Thymus (tissue), 11 donors: ENCODE measurements at regions not wholly inside any gene's neighbourhood (a gene's known extent, or its start where the extent isn't known, plus 50 kb on each side); places are given as distances from the start of the nearest gene placed in this dataset.

ENCODE experiments used
- DNase-seq, 9 donors: peaks; one replicate each; pipeline ENCODE4 v3.0.0-alpha.2; 2013; ENCODE audit warnings: low spot score in 9 of 9, low read depth in 6 of 9, missing footprints in 1 of 9
- H3K27ac ChIP-seq, 2 donors: one replicate each; pipeline ENCODE4 v1.5.1; 2013; ENCODE audit warnings: control low read depth in 1 of 2, low read depth in 1 of 2, low read length in 1 of 2, mild to moderate bottlenecking in 1 of 2, moderate library complexity in 1 of 2
- H3K27me3 ChIP-seq, 2 donors: one replicate each; pipeline ENCODE4 v1.5.1; 2013; ENCODE audit warnings: low read length in 1 of 2; ENCODE audit not compliant: control insufficient read depth in 2 of 2, insufficient read depth in 1 of 2
- H3K36me3 ChIP-seq, 2 donors: one replicate each; pipeline ENCODE4 v1.5.1; 2013; ENCODE audit warnings: low read length in 1 of 2, mild to moderate bottlenecking in 1 of 2, moderate library complexity in 1 of 2; ENCODE audit not compliant: control insufficient read depth in 2 of 2, insufficient read depth in 2 of 2
- H3K4me1 ChIP-seq, 2 donors: one replicate each; pipeline ENCODE4 v1.5.1; 2013; ENCODE audit warnings: low read length in 2 of 2; ENCODE audit not compliant: control insufficient read depth in 2 of 2, insufficient read depth in 2 of 2
- H3K4me3 ChIP-seq, 2 donors: one replicate each; pipeline ENCODE4 v1.5.1; 2013; ENCODE audit warnings: low read length in 2 of 2, control low read depth in 1 of 2, mild to moderate bottlenecking in 1 of 2
- H3K9me3 ChIP-seq, 2 donors: one replicate each; pipeline ENCODE4 v1.5.1; 2013; ENCODE audit warnings: low read length in 1 of 2, mild to moderate bottlenecking in 1 of 2; ENCODE audit not compliant: control insufficient read depth in 2 of 2, insufficient read depth in 1 of 2
- WGBS: extraction: QIAGEN DNeasy Blood & Tissue Kit; methylation state at CpG from one replicate; pipeline ENCODE4 v1.1.7; 2013; 5-methylcytosine and 5-hydroxymethylcytosine counted together
- donor health status: healthy.

DNA sequence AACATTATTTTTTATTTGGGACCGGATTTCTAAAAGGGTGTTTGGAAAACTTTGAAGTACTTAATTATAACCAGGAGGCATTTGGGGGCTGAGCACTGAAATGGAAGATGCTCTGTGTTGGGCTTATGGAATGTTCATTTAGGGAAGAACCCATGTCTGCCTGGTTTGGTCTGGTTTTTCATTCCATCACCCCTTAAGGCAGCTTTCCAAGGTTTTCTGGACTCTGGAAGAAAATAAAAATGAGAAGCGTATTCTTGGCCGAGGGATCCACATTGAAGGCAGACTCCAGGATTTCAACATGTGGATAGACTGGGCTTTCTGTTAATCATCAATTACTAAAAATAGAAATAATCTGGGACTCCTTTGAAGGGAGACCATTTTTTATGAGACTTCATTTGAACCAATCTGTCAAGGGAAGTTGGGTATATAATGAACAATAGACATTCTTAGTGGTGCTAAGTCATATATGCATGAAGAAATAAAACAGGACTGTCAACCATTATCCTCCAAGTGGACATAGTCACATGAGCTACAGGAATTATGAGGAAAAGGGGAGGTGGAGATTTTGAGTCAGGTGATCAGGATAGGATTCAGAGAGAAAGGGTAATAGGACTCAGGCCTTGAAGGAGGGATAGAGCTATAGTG is 270.5 kb upstream of the ADAMTS9 start:
- Histone ChIP-seq H3K4me1 (no peaks in the 10 kb centered on the region), H3K9me3 (no peaks in the 10 kb centered on the region), H3K4me3 (no peak overlapping the region), H3K27ac (no peak overlapping the region), H3K27me3 (no peaks in the 10 kb centered on the region), H3K36me3 (no peaks in the 10 kb centered on the region)
- no peak for DNase-seq
- 90% methylated on average over 3 of the region's 3 CpGs for WGBS

DNA sequence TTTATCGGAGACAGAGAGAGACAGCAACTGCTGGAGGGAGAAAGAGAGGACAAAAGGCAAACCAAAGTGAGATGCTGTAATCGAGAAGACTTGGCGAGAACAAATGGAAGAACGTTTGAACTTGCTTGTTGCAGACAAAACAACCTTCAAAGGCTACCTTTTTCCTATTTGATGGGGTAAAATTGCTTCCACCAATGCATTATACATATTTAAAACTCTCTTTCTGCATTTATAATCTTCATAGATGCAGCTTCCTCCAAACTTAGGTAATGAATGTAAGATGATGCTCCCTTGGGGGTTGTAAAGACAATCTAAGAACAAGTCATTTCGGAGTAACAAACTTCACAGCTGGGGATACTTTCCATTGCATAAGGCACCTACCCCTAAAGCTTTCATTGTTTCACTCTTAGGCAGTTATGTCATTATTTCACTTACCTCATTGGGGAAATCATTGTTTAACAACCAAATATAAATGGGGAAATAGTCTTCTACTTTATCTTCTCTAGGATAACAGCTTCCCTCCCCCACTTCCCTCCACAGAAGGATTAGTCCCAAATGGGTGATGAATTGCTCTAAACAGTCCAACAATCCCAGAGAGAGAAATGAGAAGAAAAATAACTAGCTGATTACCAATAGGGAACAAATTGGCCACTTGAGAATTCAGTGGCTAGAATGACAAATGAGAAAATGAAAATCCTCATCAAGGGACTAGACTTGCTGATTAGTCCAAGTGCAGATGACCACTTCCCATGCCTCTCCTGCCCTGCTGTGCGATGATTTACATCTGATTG is 269.8 kb upstream of the ADAMTS9 start:
- DNase-seq, result no peak
- no peaks in the 10 kb centered on the region for H3K36me3 ChIP-seq
- H3K27ac ChIP-seq, result no peak overlapping the region
- H3K27me3 ChIP-seq, result no peaks in the 10 kb centered on the region
- H3K4me3 ChIP-seq, result no peak overlapping the region
- no peaks in the 10 kb centered on the region for H3K9me3 ChIP-seq
- H3K4me1 ChIP-seq, result no peaks in the 10 kb centered on the region
- WGBS, result 88% methylated on average over 6 of the region's 6 CpGs

DNA sequence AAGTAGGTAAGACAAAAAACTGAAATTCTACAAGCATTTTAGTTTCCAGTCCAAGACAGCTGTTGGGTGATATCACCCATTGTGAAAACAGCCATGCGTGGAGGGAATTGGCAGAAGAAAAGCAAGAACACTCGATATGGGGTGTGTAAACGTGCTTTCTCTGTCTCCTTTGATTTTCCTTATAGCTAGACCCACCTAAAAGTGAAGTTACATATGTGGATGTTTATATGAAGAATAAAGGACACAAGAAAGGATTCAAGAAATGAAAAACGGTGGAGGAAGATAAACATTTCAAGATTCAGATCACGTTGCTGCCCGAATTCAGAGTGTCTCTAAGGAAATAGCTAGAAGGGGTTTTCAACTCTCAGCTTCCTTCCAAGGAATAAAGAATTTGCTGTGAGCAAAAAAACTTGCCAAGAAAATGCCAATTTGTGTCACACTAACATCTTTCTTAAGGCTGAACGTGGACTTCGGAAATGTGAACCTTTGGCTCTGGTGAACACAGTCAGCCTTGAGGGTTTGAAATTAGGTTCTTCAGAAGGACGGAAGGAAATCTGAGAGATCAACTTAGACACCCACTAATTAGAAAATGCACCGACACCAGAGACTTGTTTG is 269.0 kb upstream of the ADAMTS9 start:
- H3K9me3 ChIP-seq, result no peaks in the 10 kb centered on the region
- DNase-seq, result no peak
- 90% methylated on average over 10 of the region's 10 CpGs for WGBS
- no peaks in the 10 kb centered on the region for H3K36me3 ChIP-seq
- no peak overlapping the region for H3K27ac ChIP-seq
- no peaks in the 10 kb centered on the region for H3K4me1 ChIP-seq
- H3K4me3 ChIP-seq, result no peak overlapping the region
- H3K27me3 ChIP-seq, result no peaks in the 10 kb centered on the region

DNA sequence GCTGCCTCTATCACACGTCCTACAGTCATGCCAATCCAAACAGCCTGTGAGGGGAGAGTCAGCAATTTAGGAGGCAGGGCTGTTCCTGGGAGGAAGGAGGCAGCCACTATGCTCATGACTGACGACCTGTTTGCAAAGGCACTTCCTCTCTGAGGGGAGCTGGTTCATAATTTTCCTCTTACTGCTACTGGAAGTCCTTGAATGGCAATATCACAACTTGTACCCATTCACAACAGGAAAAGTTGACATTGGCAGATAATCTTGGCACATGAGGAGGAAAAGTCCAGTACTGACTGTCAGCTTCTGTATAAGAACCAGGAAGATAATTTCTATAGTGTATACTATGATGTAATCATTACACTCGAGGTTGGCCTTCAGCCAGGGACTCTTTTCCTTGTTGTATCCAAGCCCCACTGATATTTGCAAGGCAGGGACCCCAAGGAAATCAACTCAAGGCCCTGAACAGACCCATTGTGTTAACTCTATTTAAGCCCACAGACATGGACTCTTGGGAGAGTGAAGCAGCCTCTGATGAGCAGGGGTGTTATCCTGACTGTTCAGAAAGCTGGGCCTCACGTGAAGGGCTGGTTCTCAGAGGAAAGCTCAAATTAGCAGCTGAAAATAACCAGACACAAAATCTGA is 267.3 kb upstream of the ADAMTS9 start:
- no peak for DNase-seq
- no peaks in the 10 kb centered on the region for H3K27me3 ChIP-seq
- no peak overlapping the region for H3K4me3 ChIP-seq
- H3K4me1 ChIP-seq, result no peaks in the 10 kb centered on the region
- WGBS, result 24% methylated on average over 4 of the region's 4 CpGs
- no peaks in the 10 kb centered on the region for H3K36me3 ChIP-seq
- no peak overlapping the region for H3K27ac ChIP-seq
- no peaks in the 10 kb centered on the region for H3K9me3 ChIP-seq

DNA sequence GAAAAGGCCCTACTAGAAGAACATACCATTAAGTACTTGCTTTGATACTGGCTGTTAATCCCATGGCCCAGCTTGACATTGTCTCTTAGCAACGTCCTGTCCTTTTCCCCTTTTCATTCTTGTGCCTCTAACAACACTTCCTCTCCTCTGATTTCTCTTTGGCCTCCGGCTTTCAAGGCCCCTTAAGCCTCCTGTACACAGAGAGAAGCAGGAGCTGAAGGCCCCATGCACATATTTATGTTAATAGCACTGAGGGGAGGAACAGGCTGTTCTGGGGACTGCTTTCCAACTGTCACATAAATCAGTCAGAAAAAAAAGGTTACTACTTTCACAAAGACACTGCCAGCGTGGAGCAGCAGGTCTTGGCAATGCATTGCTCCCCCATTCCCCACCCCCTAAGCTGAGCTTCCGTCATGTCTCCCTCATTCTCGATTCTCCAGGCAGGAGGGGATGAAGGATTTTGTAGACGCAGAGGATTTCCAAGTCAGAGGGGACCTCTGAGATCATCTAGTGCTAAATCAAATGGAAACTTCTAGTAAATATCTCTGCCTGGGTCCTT is 257.4 kb upstream of the ADAMTS9 start:
- H3K27ac ChIP-seq, result peak overlapping the region in 1 of 2 donors; percentile 36
- H3K27me3 ChIP-seq, result no peaks in the 10 kb centered on the region
- H3K36me3 ChIP-seq, result no peaks in the 10 kb centered on the region
- H3K4me3 ChIP-seq, result no peak overlapping the region
- 34% methylated on average over 6 of the region's 6 CpGs for WGBS
- no peaks in the 10 kb centered on the region for H3K9me3 ChIP-seq
- DNase-seq, result no peak
- H3K4me1 ChIP-seq, result no peaks in the 10 kb centered on the region

DNA sequence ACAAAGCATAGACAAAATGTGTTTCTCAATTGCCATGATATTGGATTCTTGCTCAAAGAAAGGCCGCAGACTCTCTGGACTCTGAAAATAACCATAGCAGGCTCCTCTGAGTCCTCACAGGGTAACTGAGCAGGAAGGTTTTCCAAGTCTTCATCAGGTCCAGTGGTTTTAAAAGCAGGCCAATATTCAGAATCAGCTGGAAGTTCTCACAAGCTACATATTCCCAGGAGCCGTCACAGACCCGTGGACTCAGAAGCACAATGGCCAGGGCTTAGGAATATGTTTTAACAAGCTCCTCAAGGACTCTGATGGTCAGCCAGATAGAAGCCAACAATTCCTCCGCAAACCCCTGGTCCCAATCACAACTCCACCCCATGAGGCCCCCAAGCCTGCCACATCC is 256.1 kb upstream of the ADAMTS9 start:
- no peak overlapping the region for H3K27ac ChIP-seq
- H3K27me3 ChIP-seq, result no peaks in the 10 kb centered on the region
- H3K36me3 ChIP-seq, result no peaks in the 10 kb centered on the region
- no peak overlapping the region for H3K4me3 ChIP-seq
- no peaks in the 10 kb centered on the region for H3K4me1 ChIP-seq
- H3K9me3 ChIP-seq, result no peaks in the 10 kb centered on the region
- DNase-seq, result no peak
- 93% methylated on average over 4 of the region's 4 CpGs for WGBS

DNA sequence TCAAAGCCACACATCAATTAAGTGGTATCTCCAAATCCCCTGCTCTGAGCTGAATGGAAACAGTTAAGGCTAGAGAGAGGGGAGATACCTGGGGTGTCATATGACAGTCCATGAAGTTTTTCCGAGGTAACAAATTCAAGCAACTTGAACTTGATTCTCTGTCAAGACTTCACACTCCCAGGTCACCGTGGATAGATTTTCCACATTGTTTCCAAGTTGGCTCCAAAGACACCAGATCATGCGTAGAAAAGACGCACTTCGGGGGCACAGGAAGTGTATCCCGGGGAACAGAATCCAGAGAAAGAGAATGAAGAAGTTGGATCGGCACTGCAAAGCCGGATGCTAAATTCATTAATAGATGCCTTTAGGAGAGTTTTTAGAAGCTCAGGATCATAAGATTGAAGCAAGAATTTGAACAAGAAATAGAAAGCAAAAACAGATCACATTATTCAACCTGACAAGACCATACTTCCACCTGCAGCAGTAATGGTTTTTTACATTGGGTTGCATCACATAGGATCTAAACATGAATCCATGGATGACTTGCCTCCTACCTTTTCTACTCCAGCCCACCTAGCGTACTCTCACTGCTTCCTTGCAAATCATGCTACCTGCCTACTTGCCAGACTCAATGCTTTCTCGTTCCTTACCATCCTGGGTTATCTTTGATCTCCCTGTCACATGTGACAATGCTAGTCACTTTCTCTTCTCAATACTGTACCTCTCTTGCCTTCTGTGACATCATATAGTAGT is 253.0 kb upstream of the ADAMTS9 start:
- 92% methylated on average over 10 of the region's 10 CpGs for WGBS
- DNase-seq, result no peak
- peak overlapping the region in 1 of 2 donors; percentile 65 for H3K27ac ChIP-seq
- no peaks in the 10 kb centered on the region for H3K9me3 ChIP-seq
- H3K27me3 ChIP-seq, result no peaks in the 10 kb centered on the region
- no peaks in the 10 kb centered on the region for H3K36me3 ChIP-seq
- H3K4me3 ChIP-seq, result no peak overlapping the region
- H3K4me1 ChIP-seq, result no peaks in the 10 kb centered on the region

DNA sequence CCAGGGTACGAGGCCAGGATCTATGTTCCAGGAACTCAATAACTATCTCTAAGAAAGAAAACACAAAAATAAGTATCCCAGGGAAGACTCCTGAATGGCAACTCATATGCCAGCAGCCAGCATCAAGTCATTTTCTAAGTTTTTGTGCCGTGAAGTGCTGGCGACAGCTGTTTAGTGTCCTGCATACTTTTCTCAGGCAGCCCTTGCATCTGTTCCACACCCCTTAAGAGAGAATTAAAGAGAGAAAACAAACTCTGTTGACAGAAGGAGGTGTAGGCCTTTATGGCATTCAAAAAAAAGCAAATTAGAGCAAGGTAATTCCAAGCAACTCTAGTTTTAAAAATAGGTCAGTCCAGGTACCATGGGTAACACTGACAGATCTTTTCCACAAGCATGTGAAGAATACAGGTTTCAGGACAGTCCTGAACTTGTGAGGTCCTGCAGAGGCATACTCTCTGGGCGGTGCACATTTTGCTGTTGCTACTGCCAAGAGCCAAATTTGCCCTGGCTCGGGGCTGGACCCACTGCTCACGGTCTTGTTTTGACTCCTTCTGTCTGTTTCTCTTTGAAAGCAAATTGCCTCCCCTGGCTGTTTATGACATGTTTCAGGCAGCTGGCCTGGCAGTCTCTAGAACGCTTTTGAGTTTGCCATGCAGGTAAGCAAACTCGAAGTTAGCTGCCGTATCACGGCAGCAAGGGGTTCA is 252.1 kb upstream of the ADAMTS9 start:
- Histone ChIP-seq H3K36me3 (no peaks in the 10 kb centered on the region), H3K27me3 (no peaks in the 10 kb centered on the region), H3K4me1 (no peaks in the 10 kb centered on the region), H3K27ac (peak overlapping the region in 1 of 2 donors; percentile 15), H3K9me3 (no peaks in the 10 kb centered on the region), H3K4me3 (no peak overlapping the region)
- WGBS, result 91% methylated on average over 10 of the region's 10 CpGs
- no peak for DNase-seq
